NCI-H1105 (cell line): ENCODE measurements at regions not wholly inside any gene's neighbourhood (a gene's known extent, or its start where the extent isn't known, plus 50 kb on each side); places are given as distances from the start of the nearest gene placed in this dataset.

Experiments
- DNase-seq: peaks from one replicate; lab custom pipeline; 2025; lab: John Stamatoyannopoulos, UW

GRCh38 chr5:19342942-19343341 is 645.1 kb downstream of the CDH18 start:
- DNase-seq, result no peak

GRCh38 chr5:19352120-19352519 is 635.9 kb downstream of the CDH18 start:
- no peak for DNase-seq

GRCh38 chr5:19369048-19369447 is 619.0 kb downstream of the CDH18 start:
- DNase-seq, result no peak

GRCh38 chr5:19369561-19369960 is 618.4 kb downstream of the CDH18 start:
- DNase-seq, result no peak

GRCh38 chr5:19370655-19371386 is 617.2 kb downstream of the CDH18 start:
- no peak for DNase-seq

GRCh38 chr5:19388391-19388790 is 599.6 kb downstream of the CDH18 start:
- no peak for DNase-seq

GRCh38 chr5:19401032-19401431 is 587.0 kb downstream of the CDH18 start:
- no peak for DNase-seq

GRCh38 chr5:19406576-19407365 is 581.2 kb downstream of the CDH18 start:
- no peak for DNase-seq

- no peak for DNase-seq
Measured at GRCh38 chr5:19408149-19408548, 579.9 kb downstream of the CDH18 start.

- DNase-seq, result no peak
Measured at GRCh38 chr5:19411936-19412335, 576.1 kb downstream of the CDH18 start.
